NCI-H748 (cell line): ENCODE measurements at regions not wholly inside any gene's neighbourhood (a gene's known extent, or its start where the extent isn't known, plus 50 kb on each side); places are given as distances from the start of the nearest gene placed in this dataset.

Experiments used
- DNase-seq: peaks from one replicate; lab custom pipeline; 2025; ENCODE audit not compliant: unreplicated experiment; lab: John Stamatoyannopoulos, UW

DNA sequence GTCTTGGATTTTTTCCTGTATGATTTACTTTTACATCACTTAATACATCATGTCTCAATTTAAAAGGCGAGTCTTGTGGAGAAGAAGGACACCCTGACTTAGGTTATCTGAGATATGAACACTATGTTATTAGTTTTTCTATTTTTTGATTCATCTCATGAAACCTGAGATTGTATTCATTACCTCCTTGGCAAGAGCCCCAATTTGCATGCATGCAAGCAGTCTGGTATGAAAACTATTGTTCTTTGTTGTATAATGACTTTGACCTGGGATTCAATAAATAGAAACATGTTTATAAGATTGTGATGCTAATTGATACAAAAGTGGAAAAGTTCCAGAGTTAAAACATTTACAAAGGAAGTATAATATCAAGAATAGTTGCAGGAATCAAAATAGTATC, 576.1 kb downstream of the NOVA1 start:
- DNase-seq, result no peak

- no peak for DNase-seq
These were observed 580.6 kb downstream of the NOVA1 start for GRCh38 chr14:26017270-26017669.

DNA sequence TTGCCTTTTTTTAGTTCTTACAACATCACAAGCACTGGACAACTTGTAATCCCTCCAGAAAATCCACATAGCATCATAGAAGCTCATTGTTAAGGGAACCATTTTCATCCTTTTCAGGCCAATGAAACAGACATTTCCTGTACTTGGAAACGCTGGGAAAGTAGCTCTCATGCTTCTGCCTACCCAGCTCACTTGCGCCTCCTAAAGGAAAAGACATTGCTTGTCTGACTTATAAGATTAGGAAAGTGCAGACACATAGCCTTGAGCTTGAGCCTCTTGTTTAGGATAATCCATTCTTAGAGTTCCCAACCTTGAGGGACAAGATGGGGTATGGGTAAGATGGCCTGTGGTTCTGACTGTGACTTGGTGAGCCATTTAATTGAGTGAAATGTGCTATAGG, 589.5 kb downstream of the NOVA1 start:
- DNase-seq, result peak; percentile 63

DNA sequence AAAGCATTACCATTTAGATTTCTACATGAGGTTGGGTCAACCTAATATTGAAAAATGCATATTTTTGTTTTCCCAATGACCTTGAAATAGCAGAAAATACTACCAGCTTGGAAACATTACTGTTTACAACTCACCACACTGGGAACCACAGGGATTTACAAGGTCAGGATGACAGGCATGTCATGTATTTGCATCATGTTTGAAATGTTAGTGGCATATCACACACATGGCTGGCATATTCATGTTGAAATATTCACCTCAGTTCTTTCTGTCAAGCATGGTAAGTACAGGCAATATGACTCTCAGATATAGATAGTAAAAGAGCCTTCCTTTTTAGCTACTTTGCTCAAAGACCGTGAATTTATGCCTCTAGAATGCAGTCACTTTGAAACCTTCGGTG, 593.5 kb downstream of the NOVA1 start:
- no peak for DNase-seq

DNA sequence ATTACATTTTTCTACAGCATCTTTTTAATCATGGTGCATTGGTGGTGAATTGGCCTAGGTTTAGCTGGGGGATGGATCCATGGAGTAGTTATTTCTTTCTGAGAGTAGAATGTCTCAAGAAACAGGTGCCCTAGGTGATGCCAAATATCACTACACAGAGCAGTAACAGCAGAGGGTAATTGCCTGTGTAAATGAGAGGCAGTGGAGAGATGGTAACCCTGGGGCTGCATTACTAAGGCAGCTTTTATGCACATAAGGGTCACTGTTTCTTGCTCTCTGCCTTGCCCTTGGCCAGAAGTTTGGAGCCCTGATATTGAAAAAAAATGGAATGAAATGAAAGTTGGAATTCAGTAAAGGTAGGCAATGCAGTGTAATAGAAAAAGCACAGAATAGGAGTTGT, 604.0 kb downstream of the NOVA1 start:
- no peak for DNase-seq

- no peak for DNase-seq
These were observed 609.3 kb downstream of the NOVA1 start for GRCh38 chr14:25988536-25988935.

DNA sequence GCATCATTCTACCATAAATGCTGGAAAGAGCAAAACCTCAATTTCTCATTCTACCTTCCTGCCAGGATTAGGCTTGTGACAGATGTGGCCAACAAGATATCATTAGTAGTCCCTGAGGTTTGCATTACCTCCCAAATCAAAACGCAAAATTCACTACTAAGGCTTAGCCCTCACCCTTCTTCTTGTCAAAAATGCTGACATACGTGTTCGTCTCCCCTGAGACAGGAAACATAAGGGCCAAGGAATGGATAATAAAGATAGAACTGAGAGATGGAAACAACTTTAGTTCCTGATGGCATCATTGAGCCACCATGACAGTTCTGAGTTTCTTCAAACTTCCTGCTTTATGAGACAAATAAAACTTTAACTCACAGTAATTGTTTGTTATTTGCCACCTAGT, 642.1 kb downstream of the NOVA1 start:
- no peak for DNase-seq

- DNase-seq, result no peak
These were observed 644.2 kb downstream of the NOVA1 start for GRCh38 chr14:25953532-25954139.

DNA sequence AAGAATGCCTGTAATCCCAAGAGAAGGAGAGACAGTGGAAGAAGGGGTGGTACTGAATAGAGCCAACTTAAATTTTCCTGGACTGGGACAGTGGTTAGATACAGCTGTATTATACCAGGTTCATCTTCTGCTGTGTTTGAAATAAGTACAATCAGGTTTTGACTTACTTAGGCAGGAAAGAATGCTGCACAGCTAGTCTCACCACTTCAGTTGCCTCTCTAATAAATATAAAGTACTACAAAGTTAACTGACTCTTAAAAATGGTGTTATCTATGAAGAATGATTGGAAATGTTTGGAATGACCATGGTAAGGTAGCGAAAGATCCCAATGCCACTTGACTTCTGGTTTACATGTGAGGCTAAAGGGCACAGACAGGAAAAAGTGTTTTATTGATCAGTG, 652.1 kb downstream of the NOVA1 start:
- no peak for DNase-seq

GRCh38 chr14:25944020-25944419, 653.8 kb downstream of the NOVA1 start:
- DNase-seq, result peak; percentile 11

GRCh38 chr14:25943329-25943728, 654.5 kb downstream of the NOVA1 start:
- DNase-seq, result no peak

GRCh38 chr14:25942090-25942489, 655.7 kb downstream of the NOVA1 start:
- DNase-seq, result no peak

DNA sequence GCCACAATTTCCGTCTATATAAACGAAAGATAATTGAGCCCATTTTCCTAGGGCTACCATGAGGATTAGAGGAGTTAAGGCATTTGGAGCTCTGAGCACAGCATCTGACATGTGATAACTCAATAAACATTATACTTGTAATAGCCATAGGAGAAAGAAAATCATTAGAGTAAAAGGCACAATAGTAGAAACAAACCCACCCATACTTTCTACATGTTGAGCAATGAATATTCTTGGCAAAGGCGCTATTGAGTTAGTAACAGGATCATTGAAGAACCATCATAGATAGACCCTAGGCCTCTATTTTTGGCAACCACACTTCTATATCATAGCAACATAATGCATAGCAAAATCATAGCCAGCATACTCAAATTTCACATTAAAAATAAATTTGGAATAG, 664.1 kb downstream of the NOVA1 start:
- no peak for DNase-seq

DNA sequence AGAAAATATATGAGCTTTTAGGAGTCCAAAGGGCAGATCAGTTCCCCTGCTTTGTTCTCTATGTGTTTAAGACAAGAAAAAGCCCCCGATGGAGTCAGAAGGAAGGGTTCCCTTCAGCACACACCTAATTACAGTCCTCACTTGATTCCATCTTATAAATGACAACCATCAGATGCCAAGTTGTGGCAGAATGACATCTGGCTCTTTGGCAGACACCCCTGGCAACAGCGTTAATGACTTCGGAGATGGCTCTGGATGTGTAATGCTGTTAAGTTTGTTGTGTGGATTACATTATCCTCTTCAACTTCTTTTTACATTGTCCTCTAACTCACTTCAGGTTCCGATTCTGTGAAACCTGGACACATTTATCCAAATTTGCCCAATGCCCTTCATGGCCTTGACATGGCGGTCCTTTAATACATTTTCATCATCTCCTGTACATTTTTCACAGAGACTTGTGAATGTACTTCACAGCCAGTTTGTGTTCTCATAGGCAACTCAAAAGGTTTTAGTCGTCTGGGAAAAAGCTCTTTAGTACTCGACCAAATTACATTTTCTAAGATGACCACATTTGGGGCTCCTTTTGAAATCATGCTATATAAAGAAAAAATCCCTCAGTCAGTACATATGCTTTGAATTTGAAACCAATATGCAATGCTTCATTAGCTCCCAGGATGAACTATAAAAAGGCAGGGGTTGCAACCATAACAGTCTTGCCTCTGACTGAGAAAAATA, 667.8 kb downstream of the NOVA1 start:
- no peak for DNase-seq

- no peak for DNase-seq
These were observed 686.0 kb downstream of the NOVA1 start for GRCh38 chr14:25911831-25912230.

DNA sequence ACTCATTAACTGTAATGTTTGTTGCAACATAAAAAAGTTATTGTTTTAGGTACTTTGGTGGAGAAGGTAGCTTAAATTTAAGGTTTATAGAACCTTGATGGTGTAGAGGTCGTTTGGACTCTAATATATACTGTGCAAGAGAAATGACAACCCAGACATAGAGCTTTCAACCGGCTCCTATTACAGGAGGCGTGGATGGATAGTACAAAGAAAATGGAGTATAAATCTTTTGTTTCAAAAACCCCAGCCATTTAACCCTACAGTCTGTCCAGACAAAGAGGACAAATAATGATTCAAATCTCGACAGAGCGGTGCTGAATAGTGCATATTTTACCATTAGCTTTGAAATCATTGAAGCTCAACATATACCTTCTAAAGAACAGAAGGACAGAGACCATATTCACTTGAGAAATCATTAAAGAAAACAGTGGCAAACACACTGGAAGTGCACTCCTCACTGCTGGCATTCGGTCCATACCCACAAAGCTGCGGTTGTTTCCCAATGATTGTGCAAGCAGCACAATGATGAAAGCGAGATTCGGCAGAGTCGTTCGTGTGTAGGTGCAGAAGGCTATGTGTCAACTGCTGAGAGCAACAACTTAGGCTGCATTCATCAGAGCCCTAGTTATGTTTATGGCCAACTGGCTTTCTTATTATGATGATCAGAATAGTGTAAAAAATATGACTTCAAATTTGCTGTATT, 688.6 kb downstream of the NOVA1 start:
- DNase-seq, result no peak

DNA sequence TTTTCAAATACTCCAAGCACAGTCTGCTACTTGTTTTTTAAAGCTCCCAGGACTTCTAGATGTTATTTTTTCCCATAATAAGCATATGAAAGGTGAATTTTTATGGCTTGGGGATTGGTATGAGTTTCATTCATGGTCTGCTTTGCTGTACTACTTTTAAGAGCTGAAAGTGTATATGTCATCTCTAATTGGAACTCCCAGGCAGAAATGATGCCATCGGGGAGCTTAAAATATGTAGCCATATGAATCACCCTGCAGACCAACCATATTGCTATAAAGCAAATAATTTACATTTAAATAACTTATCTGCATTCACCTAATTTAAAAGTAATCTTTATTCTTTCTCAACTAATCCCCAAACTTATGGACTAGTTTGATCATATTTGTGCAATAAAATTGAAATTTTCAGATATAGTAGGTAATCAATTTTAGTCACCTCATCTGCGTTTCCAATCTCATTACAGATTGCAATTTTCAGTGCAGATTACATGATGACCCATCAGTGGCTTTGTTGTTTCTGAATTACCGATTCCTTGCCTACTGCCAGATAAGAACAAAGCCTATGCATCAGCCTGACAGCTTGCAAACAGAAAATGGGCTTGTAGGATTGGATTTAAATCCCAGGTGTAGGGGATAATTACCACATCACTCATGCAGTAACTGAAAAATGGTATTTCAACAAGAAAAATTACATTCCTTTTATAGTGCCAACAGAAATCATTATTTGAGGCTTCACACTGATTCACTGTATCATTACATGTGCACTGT, 689.4 kb downstream of the NOVA1 start:
- no peak for DNase-seq

GRCh38 chr14:25904446-25904845, 693.4 kb downstream of the NOVA1 start:
- DNase-seq, result no peak

GRCh38 chr14:25899197-25899596, 698.6 kb downstream of the NOVA1 start:
- DNase-seq, result no peak

DNA sequence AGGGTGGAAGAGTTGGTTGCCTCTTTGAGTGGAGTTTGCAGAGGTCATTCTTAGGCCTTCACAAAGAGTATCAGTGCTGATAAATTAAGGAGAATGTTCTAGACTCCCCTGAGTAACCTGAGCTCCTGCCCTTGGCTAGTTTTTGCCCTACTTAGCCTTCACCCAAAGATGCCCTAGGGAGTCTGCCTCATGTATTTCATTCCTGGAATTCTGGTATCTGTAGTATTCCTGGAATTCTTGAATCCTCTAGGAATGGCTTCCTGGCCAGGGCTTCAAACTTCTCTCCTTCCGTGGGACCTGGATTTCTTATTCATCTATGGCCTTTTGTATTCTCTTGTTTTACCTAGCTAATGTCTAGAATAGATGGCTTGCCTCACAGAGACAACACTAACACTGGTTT, 701.1 kb downstream of the NOVA1 start:
- no peak for DNase-seq

- DNase-seq, result no peak
These were observed 702.1 kb downstream of the NOVA1 start for GRCh38 chr14:25895740-25896139.
